H1 (cell line): ENCODE measurements at regions not wholly inside any gene's neighbourhood (a gene's known extent, or its start where the extent isn't known, plus 50 kb on each side); places are given as distances from the start of the nearest gene placed in this dataset.

Experiments
- CTCF ChIA-PET: fragments of 300-600 bp; sonication (Branson Sonifier 250); formaldehyde crosslinking; loops from one replicate; lab custom pipeline; 2021; ENCODE audit not compliant: partially characterized antibody; lab: Charles Lee
- POLR2A ChIA-PET: fragments of 300-600 bp; sonication (Branson Sonifier 250); formaldehyde crosslinking; loops from one replicate; lab custom pipeline; 2021; ENCODE audit warnings: inconsistent platforms; ENCODE audit not compliant: partially characterized antibody; lab: Charles Lee
- DNase-seq, 2 experiments: peaks; one replicate each; pipeline versions ENCODE4 v3.0.0 to v3.0.0-alpha.2; 2010 to 2022; ENCODE audit warnings: low spot score in 2 of 2, low read depth in 1 of 2, mixed read lengths in 1 of 2
- FAIRE-seq: peaks from 2 replicates; lab custom pipeline; 2011; peaks lifted over from hg19 to GRCh38; lab: Jason Lieb, UNC
- H2AFZ ChIP-seq: 2 replicates; pipeline ENCODE4 v1.8.1; 2012; ENCODE audit warnings: low read length, inconsistent platforms
- H2AK5ac ChIP-seq: 2 replicates; pipeline ENCODE4 v1.6.1; 2013; ENCODE audit warnings: low read depth, low read length
- H2BK120ac ChIP-seq: replicated peaks from 2 replicates; pipeline ENCODE3; 2013; ENCODE audit warnings: low read depth, low read length, inconsistent platforms
- H2BK12ac ChIP-seq: 2 replicates; pipeline ENCODE4 v1.6.1; 2013; ENCODE audit warnings: low read depth, low read length
- H2BK15ac ChIP-seq: 2 replicates; pipeline ENCODE4 v1.6.1; 2013; ENCODE audit warnings: low read length
- H2BK20ac ChIP-seq: 2 replicates; pipeline ENCODE4 v1.6.1; 2013; ENCODE audit warnings: low read length
- H2BK5ac ChIP-seq: 2 replicates; pipeline ENCODE4 v1.6.1; 2013; ENCODE audit warnings: low read depth, low read length
- H3K14ac ChIP-seq: 2 replicates; pipeline ENCODE4 v1.6.1; 2013; ENCODE audit warnings: inconsistent platforms; ENCODE audit not compliant: insufficient read length
- H3K18ac ChIP-seq: 2 replicates; pipeline ENCODE4 v1.6.1; 2013; ENCODE audit warnings: low read length; ENCODE audit errors: extremely low read depth
- H3K23ac ChIP-seq: 2 replicates; pipeline ENCODE4 v1.6.1; 2013; ENCODE audit warnings: inconsistent platforms; ENCODE audit not compliant: insufficient read length
- H3K23me2 ChIP-seq: 2 replicates; pipeline ENCODE4 v1.6.1; 2013; ENCODE audit warnings: low read depth, low read length
- H3K27ac ChIP-seq: 2 replicates; pipeline ENCODE4 v1.6.1; 2011; ENCODE audit warnings: low read depth, low read length, inconsistent platforms
- H3K27me3 ChIP-seq, 4 experiments: replicated peaks in 1 of 4; 1 replicate in 1 of 4; 2 replicates in 3 of 4; pipeline versions ENCODE4 v1.6.1 to v1.8.1; 2011 to 2013; ENCODE audit warnings: low read length in 3 of 4, mild to moderate bottlenecking in 3 of 4, inconsistent platforms in 2 of 4, mixed read lengths in 2 of 4, moderate library complexity in 1 of 4; ENCODE audit not compliant: control insufficient read depth in 3 of 4, insufficient read depth in 3 of 4; ENCODE audit errors: extremely low read depth in 1 of 4
- H3K36me3 ChIP-seq, 4 experiments: 2 replicates each; pipeline versions ENCODE4 v1.6.1 to v1.8.1; 2011 to 2013; ENCODE audit warnings: mild to moderate bottlenecking in 4 of 4, low read length in 3 of 4, moderate library complexity in 2 of 4, control low read depth in 1 of 4, inconsistent platforms in 1 of 4; ENCODE audit not compliant: insufficient read depth in 4 of 4, control insufficient read depth in 2 of 4
- H3K4ac ChIP-seq: replicated peaks from 2 replicates; pipeline ENCODE3; 2013; ENCODE audit warnings: low read length, low read depth, mixed read lengths, inconsistent platforms; ENCODE audit not compliant: insufficient read length
- H3K4me1 ChIP-seq, 4 experiments: replicated peaks in 1 of 4; 1 replicate in 1 of 4; 2 replicates in 3 of 4; pipeline versions ENCODE4 v1.6.1 to v1.8.1; 2011 to 2013; ENCODE audit warnings: low read length in 3 of 4, inconsistent platforms in 2 of 4, mixed read lengths in 1 of 4; ENCODE audit not compliant: insufficient read depth in 4 of 4, control insufficient read depth in 3 of 4
- H3K4me2 ChIP-seq, 2 experiments: 2 replicates each; pipeline versions ENCODE4 v1.6.1 to v1.8.1; 2011 to 2013; ENCODE audit warnings: low read depth in 2 of 2, low read length in 2 of 2, control low read depth in 1 of 2, inconsistent platforms in 1 of 2, mild to moderate bottlenecking in 1 of 2; ENCODE audit not compliant: insufficient read depth in 1 of 2
- H3K4me3 ChIP-seq, 4 experiments: fragments of 200-600, 300-600 bp in 1 of 4; sonication (generic), shearing (Covaris generic), sonication (Bioruptor Twin) in 1 of 4; 2 replicates each; pipeline versions ENCODE4 v1.5.1 to v1.8.1; 2011 to 2016; ENCODE audit warnings: low read length in 4 of 4, low read depth in 3 of 4, control low read depth in 2 of 4, inconsistent platforms in 2 of 4, mild to moderate bottlenecking in 2 of 4, mixed read lengths in 1 of 4, moderate library complexity in 1 of 4; ENCODE audit not compliant: insufficient read depth in 2 of 4; ENCODE audit errors: extremely low read depth in 1 of 4
- H3K56ac ChIP-seq: replicated peaks from 2 replicates; pipeline ENCODE3; 2013; ENCODE audit warnings: low read depth, mild to moderate bottlenecking, mixed read lengths, low read length, inconsistent platforms; ENCODE audit not compliant: insufficient read length
- H3K79me1 ChIP-seq: 2 replicates; pipeline ENCODE4 v1.6.1; 2013; ENCODE audit warnings: low read depth, low read length, control low read depth
- H3K79me2 ChIP-seq, 2 experiments: 2 replicates each; pipeline versions ENCODE4 v1.6.1 to v1.8.1; 2012 to 2013; ENCODE audit warnings: low read length in 2 of 2, mild to moderate bottlenecking in 2 of 2, inconsistent platforms in 1 of 2; ENCODE audit not compliant: insufficient read depth in 2 of 2, control insufficient read depth in 1 of 2
- H3K9ac ChIP-seq, 4 experiments: replicated peaks in 1 of 4; 1 replicate in 1 of 4; 2 replicates in 3 of 4; pipeline versions ENCODE4 v1.6.1 to v1.8.1; 2011 to 2013; ENCODE audit warnings: low read depth in 3 of 4, low read length in 3 of 4, control low read depth in 2 of 4, mild to moderate bottlenecking in 2 of 4, moderate library complexity in 2 of 4, inconsistent platforms in 1 of 4; ENCODE audit errors: extremely low read depth in 1 of 4
- H3K9me3 ChIP-seq, 2 experiments: 2 replicates each; pipeline versions ENCODE4 v1.6.1 to v1.8.1; 2012 to 2013; ENCODE audit warnings: mild to moderate bottlenecking in 2 of 2, moderate library complexity in 2 of 2, control low read depth in 1 of 2, inconsistent platforms in 1 of 2, low read depth in 1 of 2, low read length in 1 of 2, mixed read lengths in 1 of 2; ENCODE audit not compliant: insufficient read depth in 2 of 2
- H4K20me1 ChIP-seq, 2 experiments: replicated peaks in 1 of 2; 2 replicates each; pipeline versions ENCODE3 to v1.8.1; 2011 to 2013; ENCODE audit warnings: inconsistent platforms in 2 of 2, low read length in 2 of 2, mild to moderate bottlenecking in 1 of 2; ENCODE audit not compliant: insufficient read depth in 2 of 2, control insufficient read depth in 1 of 2
- H4K5ac ChIP-seq: 2 replicates; pipeline ENCODE4 v1.6.1; 2013; ENCODE audit warnings: low read length, low read depth, mixed read lengths, inconsistent platforms; ENCODE audit not compliant: insufficient read length
- H4K8ac ChIP-seq: 2 replicates; pipeline ENCODE4 v1.8.0; 2013; ENCODE audit warnings: mild to moderate bottlenecking, moderate library complexity, low read length, inconsistent platforms; ENCODE audit not compliant: insufficient read depth; ENCODE audit errors: extremely low read depth
- H4K91ac ChIP-seq: replicated peaks from 2 replicates; pipeline ENCODE3; 2013; ENCODE audit warnings: low read length, mixed read lengths, inconsistent platforms; ENCODE audit not compliant: insufficient read length
- ASH2L ChIP-seq: fragments of 200-600, 300-600 bp; sonication (generic); IDR thresholded peaks from one replicate; pipeline ENCODE4 v1.7.1; 2017; ENCODE audit warnings: low read length
- CHD2 ChIP-seq: IDR thresholded peaks from 2 replicates; pipeline ENCODE4 v1.6.1; 2012; ENCODE audit warnings: low read length, improper control_type of control experiment
- CREB1 ChIP-seq: IDR thresholded peaks from 2 replicates; pipeline ENCODE4 v1.6.1; 2012; ENCODE audit warnings: inconsistent platforms
- GABPA ChIP-seq: IDR thresholded peaks from 2 replicates; pipeline ENCODE4 v1.6.1; 2011; ENCODE audit warnings: mild to moderate bottlenecking, low read length, moderate library complexity, borderline replicate concordance; ENCODE audit not compliant: insufficient read depth
- JUN ChIP-seq: IDR thresholded peaks from 2 replicates; pipeline ENCODE4 v1.6.1; 2011; ENCODE audit warnings: low read depth, mild to moderate bottlenecking, improper control_type of control experiment, low read length
- KDM1A ChIP-seq: fragments of 200-600, 300-600 bp; sonication (generic); IDR thresholded peaks from 2 replicates; pipeline ENCODE4 v1.7.1; 2016; ENCODE audit warnings: mild to moderate bottlenecking, low read length, borderline replicate concordance
- KDM5A ChIP-seq: fragments of 200-600 bp; IDR thresholded peaks from 2 replicates; pipeline ENCODE4 v1.7.1; 2012; ENCODE audit warnings: mild to moderate bottlenecking, low read length, inconsistent platforms, mixed read lengths
- POLR2A ChIP-seq, 2 experiments: IDR thresholded peaks; 1 replicate in 1 of 2; 2 replicates in 1 of 2; pipeline ENCODE4 v1.6.1; 2011; ENCODE audit warnings: low read depth in 2 of 2, low read length in 2 of 2, mild to moderate bottlenecking in 2 of 2; ENCODE audit errors: control extremely low read depth in 1 of 2
- POU5F1 ChIP-seq: IDR thresholded peaks from 2 replicates; pipeline ENCODE4 v1.6.1; 2011; ENCODE audit warnings: low read depth, mild to moderate bottlenecking, low read length, moderate library complexity
- RXRA ChIP-seq: IDR thresholded peaks from 2 replicates; pipeline ENCODE4 v1.6.1; 2011; ENCODE audit warnings: low read depth, mild to moderate bottlenecking, low read length, moderate library complexity; ENCODE audit not compliant: insufficient read depth
- SIN3A ChIP-seq, 2 experiments: IDR thresholded peaks in 1 of 2; conservative IDR thresholded peaks in 1 of 2; 2 replicates each; pipeline ENCODE4 v1.6.1; 2011 to 2012; ENCODE audit warnings: low read length in 2 of 2, improper control_type of control experiment in 1 of 2, low read depth in 1 of 2, mild to moderate bottlenecking in 1 of 2
- SIRT6 ChIP-seq: IDR thresholded peaks from one replicate; pipeline ENCODE4 v1.7.1; 2012; ENCODE audit warnings: low read length, inconsistent platforms
- SUZ12 ChIP-seq: fragments of 200-600 bp; sonication (generic); IDR thresholded peaks from 2 replicates; pipeline ENCODE4 v1.6.1; 2012; ENCODE audit warnings: mild to moderate bottlenecking, inconsistent platforms, low read length, moderate library complexity, mixed read lengths
- TBP ChIP-seq: IDR thresholded peaks from 2 replicates; pipeline ENCODE4 v1.6.1; 2011; ENCODE audit warnings: low read depth, low read length, improper control_type of control experiment
- TEAD4 ChIP-seq: IDR thresholded peaks from 2 replicates; pipeline ENCODE4 v1.6.1; 2012; ENCODE audit warnings: low read depth, low read length, inconsistent platforms, mixed read lengths
- WGBS, 2 experiments: shearing (Covaris generic) in 1 of 2; methylation state at CpG; one replicate each; pipeline versions ENCODE4 v1.1.6 to v1.1.7; 2013 to 2015; ENCODE audit warnings: low lambda C conversion rate in 2 of 2, mixed read lengths in 2 of 2, inconsistent platforms in 1 of 2, low coverage in 1 of 2, missing lambda C conversion rate in 1 of 2; ENCODE audit not compliant: insufficient replicate concordance in 2 of 2, insufficient coverage in 1 of 2, insufficient read length in 1 of 2; ENCODE audit errors: extremely low coverage in 1 of 2, missing lambda C conversion rate in 1 of 2; 5-methylcytosine and 5-hydroxymethylcytosine counted together
- TF ChIP-seq, protein P1 (sequence below): IDR thresholded peaks from 2 replicates; pipeline ENCODE4 v1.6.1; 2011; ENCODE audit warnings: low read depth, mild to moderate bottlenecking, low read length; ENCODE audit not compliant: insufficient read depth

GRCh38 chr1:194103101-194103500, 916.7 kb upstream of the B3GALT2 start:
- no peak for FAIRE-seq
- ChIA-PET CTCF (interaction anchor here (0.7 to 4.0 kb wide), 15 partner anchors 10 to 721 kb away, joined by 3 to 16 read pairs (median 3); no protein-coding TSS in a partner anchor), POLR2A (no interaction called here)
- H3K14ac ChIP-seq, result no peak overlapping the region
- H3K4me2 ChIP-seq, result no peak overlapping the region
- H3K4me1 ChIP-seq, result no peaks in the 10 kb centered on the region
- no peak overlapping the region for H2BK15ac ChIP-seq
- no peak for TF ChIP-seq TEAD4
- TF ChIP-seq RXRA, result no peak
- TF ChIP-seq POLR2A (IDR thresholded peaks at IDR 0.05; ENCODE audit: control extremely low read depth in 1 of 2, low read depth in 2 of 2, low read length in 2 of 2), result no peak
- TF ChIP-seq SUZ12, result no peak
- no peak for TF ChIP-seq ASH2L
- TF ChIP-seq, protein P1, sequence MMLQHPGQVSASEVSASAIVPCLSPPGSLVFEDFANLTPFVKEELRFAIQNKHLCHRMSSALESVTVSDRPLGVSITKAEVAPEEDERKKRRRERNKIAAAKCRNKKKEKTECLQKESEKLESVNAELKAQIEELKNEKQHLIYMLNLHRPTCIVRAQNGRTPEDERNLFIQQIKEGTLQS, result no peak
- no peak for TF ChIP-seq GABPA
- TF ChIP-seq CREB1, result no peak
- TF ChIP-seq SIRT6, result no peak
- no peak for TF ChIP-seq KDM5A
- TF ChIP-seq JUN, result no peak
- TF ChIP-seq POU5F1, result no peak
- no peak for TF ChIP-seq KDM1A
- no peak for TF ChIP-seq SIN3A (conservative IDR thresholded peaks at IDR 0.05 in 1 of 2, IDR thresholded peaks at IDR 0.05 in 1 of 2; ENCODE audit: low read depth in 1 of 2, low read length in 2 of 2)
- no peak for TF ChIP-seq TBP
- no peak for TF ChIP-seq CHD2
- H3K56ac ChIP-seq, result no peak overlapping the region
- no peak overlapping the region for H4K5ac ChIP-seq
- no peak overlapping the region for H3K4ac ChIP-seq
- no peak for DNase-seq
- no peak overlapping the region for H4K8ac ChIP-seq
- no peaks in the 10 kb centered on the region for H3K27me3 ChIP-seq
- H3K79me1 ChIP-seq, result no peaks in the 10 kb centered on the region
- H3K23me2 ChIP-seq, result no peaks in the 10 kb centered on the region
- H2BK12ac ChIP-seq, result no peak overlapping the region
- H2BK5ac ChIP-seq, result no peak overlapping the region
- no peaks in the 10 kb centered on the region for H4K20me1 ChIP-seq
- no peak overlapping the region for H4K91ac ChIP-seq
- no peak overlapping the region for H3K23ac ChIP-seq
- no peak overlapping the region for H2AK5ac ChIP-seq
- no peak overlapping the region for H2AFZ ChIP-seq
- H3K79me2 ChIP-seq, result no peaks in the 10 kb centered on the region
- WGBS, 2 experiments, result 80% methylated on average over 1 of the region's 1 CpG; no CpG with 5 or more reads in 1 of the 2 experiments
- no peaks in the 10 kb centered on the region for H3K36me3 ChIP-seq
- no peak overlapping the region for H3K4me3 ChIP-seq
- no peaks in the 10 kb centered on the region for H3K9me3 ChIP-seq
- H3K18ac ChIP-seq, result no peak overlapping the region
- no peak overlapping the region for H2BK120ac ChIP-seq
- no peak overlapping the region for H3K9ac ChIP-seq
- no peak overlapping the region for H3K27ac ChIP-seq
- no peak overlapping the region for H2BK20ac ChIP-seq
